Germinal center (tissue), 1 donor: ENCODE measurements at regions not wholly inside any gene's neighbourhood (a gene's known extent, or its start where the extent isn't known, plus 50 kb on each side); places are given as distances from the start of the nearest gene placed in this dataset.

Experiments
- DNase-seq: peaks from one replicate; pipeline ENCODE4 v3.0.0; 2012; ENCODE audit warnings: mixed read lengths, low spot score

DNA sequence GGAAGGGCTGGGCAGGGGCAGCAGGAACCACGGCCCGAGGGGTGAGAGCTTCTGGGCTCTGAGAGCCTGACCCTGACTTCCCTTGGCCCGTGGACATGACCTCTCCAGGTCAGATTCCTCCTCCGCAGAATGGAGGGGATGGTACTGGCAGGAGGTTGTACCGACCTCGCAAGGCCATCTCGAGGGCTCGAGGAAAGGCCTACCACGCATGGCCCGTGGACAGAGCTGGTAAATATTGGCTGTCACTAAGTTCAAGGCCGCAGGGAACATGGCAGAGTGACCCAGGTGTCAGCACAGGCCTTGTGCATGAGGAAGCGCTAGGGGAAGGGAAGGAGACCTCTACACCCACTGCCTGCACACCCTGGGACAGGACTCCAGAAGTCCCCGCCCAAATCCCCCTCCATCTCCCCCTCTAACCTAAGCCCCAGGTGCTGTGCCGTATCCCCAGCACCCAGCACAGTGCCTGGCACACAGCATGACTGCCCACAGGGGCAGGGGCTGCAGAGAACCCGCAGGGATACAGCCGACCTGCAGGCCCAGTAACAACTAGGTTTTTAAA is 54.9 kb upstream of the PPP2R5C start:
- DNase-seq = no peak

DNA sequence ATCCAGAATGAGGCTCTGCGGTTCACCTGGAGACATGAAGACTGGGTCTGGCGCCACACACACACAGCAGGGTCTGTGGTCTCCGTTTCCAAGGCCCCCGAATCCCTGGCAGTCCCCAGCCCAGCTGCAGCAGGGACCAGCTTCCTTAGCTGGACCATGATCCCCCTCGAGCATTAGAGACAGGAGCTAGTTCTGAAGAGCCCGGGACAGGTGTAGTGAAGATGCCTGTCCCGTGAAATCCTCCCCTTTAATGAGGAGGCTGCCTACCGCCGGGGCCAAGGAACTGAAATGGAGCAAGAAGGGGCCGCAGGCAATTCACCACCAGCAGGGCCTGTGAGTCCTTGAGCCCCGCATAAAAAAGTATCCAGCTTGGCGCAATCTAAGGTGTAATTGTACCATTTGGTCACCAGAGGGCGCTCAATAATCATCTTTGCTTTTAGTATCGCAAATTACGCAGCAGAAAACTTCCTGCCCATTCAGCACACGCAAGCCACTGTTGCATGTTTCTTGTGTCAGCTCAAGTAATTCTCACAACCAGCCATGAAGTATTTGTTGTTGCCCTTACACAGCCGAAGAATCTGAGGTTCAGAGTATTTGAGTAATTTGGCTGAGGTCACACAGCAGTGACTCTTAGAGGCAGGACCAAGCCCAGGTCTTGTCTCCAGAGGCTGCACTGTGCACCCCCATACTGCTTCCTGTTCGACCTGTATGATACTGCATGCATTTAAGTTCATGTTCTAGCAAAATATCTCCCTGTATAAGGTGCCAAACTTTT is 54.3 kb upstream of the PPP2R5C start:
- DNase-seq = peak; percentile 76

GRCh38 chr14:101707863-101708620 is 53.5 kb upstream of the PPP2R5C start:
- DNase-seq = no peak

DNA sequence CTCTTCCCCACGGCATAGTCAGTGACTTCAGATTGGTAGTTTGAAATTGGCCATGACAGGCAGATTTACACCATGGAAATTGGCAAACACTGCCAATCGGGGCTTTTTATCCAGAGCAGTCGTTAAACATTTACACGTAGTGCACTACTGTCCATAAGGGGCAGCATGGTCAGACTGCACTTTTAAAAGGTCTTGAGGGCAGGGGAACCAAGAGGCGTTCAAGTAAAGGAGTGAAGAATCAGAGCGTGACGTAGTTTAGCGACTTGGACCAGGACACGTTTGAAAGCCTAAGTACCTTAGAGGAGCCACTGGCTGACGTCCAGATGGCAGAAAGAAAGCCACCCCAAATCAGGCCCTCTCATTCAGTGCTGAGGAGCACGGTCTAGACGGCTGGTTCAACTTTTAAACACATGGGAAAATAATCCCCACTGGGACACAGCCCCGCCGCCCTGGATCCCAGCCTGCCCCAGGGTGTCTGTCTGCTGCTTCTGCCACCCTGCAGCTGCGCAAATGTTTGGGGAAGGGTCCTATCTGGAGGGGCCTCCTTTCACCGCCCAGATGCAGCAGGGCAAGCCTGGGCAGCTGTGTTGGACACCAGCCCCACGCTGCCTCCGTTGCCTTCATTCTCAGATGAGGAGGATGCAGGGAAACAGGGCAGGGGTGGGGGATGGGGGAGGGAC is 52.5 kb upstream of the PPP2R5C start:
- no peak for DNase-seq

- no peak for DNase-seq
Observed at GRCh38 chr14:101709533-101709881, 52.0 kb upstream of the PPP2R5C start.

- DNase-seq = no peak
Observed at GRCh38 chr14:101709962-101710931, 51.3 kb upstream of the PPP2R5C start.

DNA sequence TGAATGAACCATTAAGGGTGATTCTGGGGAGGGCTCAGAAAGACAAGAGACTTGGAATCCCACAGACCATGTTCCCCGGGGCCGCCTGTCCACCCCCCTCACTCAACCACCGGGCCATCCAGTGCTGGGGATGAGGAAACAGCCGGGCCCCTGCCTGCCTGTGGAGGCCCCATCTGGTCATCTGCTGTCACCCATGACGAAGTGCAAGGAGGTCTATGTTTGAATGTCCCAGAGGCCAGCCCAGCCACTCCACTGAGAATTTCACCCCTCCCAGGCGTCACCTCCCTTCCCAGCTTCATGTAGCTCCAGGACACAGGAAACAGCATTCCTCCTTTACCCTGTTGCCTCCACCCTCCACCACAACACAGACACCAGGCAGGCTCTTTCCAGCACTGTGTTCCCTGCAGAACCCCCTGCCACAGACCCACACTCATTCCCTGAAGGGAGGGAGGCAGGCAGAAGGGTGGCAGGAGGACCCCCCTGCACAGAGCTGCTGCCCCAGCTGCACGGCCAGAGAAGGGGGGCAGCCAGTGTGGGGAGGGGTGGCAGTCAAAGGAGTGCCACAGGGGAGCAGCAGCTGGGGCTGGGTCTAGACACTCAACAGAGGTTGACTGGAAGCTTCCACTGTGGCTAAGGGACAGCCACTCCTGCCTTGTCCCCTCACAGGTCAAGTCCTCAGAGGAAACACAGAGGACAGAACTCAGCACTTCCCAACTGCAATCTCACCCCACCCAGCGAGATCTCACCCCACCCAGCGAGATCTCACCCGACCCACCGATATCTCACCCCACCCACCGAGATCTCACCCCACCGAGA is 50.3 kb upstream of the PPP2R5C start:
- DNase-seq = no peak
